H1 (cell line): ENCODE measurements at regions not wholly inside any gene's neighbourhood (a gene's known extent, or its start where the extent isn't known, plus 50 kb on each side); places are given as distances from the start of the nearest gene placed in this dataset.

ENCODE experiments used
- CTCF ChIA-PET: fragments of 300-600 bp; sonication (Branson Sonifier 250); formaldehyde crosslinking; loops from one replicate; lab custom pipeline; 2021; ENCODE audit not compliant: partially characterized antibody; lab: Charles Lee
- POLR2A ChIA-PET: fragments of 300-600 bp; sonication (Branson Sonifier 250); formaldehyde crosslinking; loops from one replicate; lab custom pipeline; 2021; ENCODE audit warnings: inconsistent platforms; ENCODE audit not compliant: partially characterized antibody; lab: Charles Lee
- DNase-seq, 2 experiments: peaks; one replicate each; pipeline versions ENCODE4 v3.0.0 to v3.0.0-alpha.2; 2010 to 2022; ENCODE audit warnings: low spot score in 2 of 2, low read depth in 1 of 2, mixed read lengths in 1 of 2
- FAIRE-seq: peaks from 2 replicates; lab custom pipeline; 2011; peaks lifted over from hg19 to GRCh38; lab: Jason Lieb, UNC
- H2AFZ ChIP-seq: 2 replicates; pipeline ENCODE4 v1.8.1; 2012; ENCODE audit warnings: low read length, inconsistent platforms
- H2AK5ac ChIP-seq: 2 replicates; pipeline ENCODE4 v1.6.1; 2013; ENCODE audit warnings: low read depth, low read length
- H2BK120ac ChIP-seq: replicated peaks from 2 replicates; pipeline ENCODE3; 2013; ENCODE audit warnings: low read depth, low read length, inconsistent platforms
- H2BK12ac ChIP-seq: 2 replicates; pipeline ENCODE4 v1.6.1; 2013; ENCODE audit warnings: low read depth, low read length
- H2BK15ac ChIP-seq: 2 replicates; pipeline ENCODE4 v1.6.1; 2013; ENCODE audit warnings: low read length
- H2BK20ac ChIP-seq: 2 replicates; pipeline ENCODE4 v1.6.1; 2013; ENCODE audit warnings: low read length
- H2BK5ac ChIP-seq: 2 replicates; pipeline ENCODE4 v1.6.1; 2013; ENCODE audit warnings: low read depth, low read length
- H3K14ac ChIP-seq: 2 replicates; pipeline ENCODE4 v1.6.1; 2013; ENCODE audit warnings: inconsistent platforms; ENCODE audit not compliant: insufficient read length
- H3K18ac ChIP-seq: 2 replicates; pipeline ENCODE4 v1.6.1; 2013; ENCODE audit warnings: low read length; ENCODE audit errors: extremely low read depth
- H3K23ac ChIP-seq: 2 replicates; pipeline ENCODE4 v1.6.1; 2013; ENCODE audit warnings: inconsistent platforms; ENCODE audit not compliant: insufficient read length
- H3K23me2 ChIP-seq: 2 replicates; pipeline ENCODE4 v1.6.1; 2013; ENCODE audit warnings: low read depth, low read length
- H3K27ac ChIP-seq: 2 replicates; pipeline ENCODE4 v1.6.1; 2011; ENCODE audit warnings: low read depth, low read length, inconsistent platforms
- H3K27me3 ChIP-seq, 4 experiments: replicated peaks in 1 of 4; 1 replicate in 1 of 4; 2 replicates in 3 of 4; pipeline versions ENCODE4 v1.6.1 to v1.8.1; 2011 to 2013; ENCODE audit warnings: low read length in 3 of 4, mild to moderate bottlenecking in 3 of 4, inconsistent platforms in 2 of 4, mixed read lengths in 2 of 4, moderate library complexity in 1 of 4; ENCODE audit not compliant: control insufficient read depth in 3 of 4, insufficient read depth in 3 of 4; ENCODE audit errors: extremely low read depth in 1 of 4
- H3K36me3 ChIP-seq, 4 experiments: 2 replicates each; pipeline versions ENCODE4 v1.6.1 to v1.8.1; 2011 to 2013; ENCODE audit warnings: mild to moderate bottlenecking in 4 of 4, low read length in 3 of 4, moderate library complexity in 2 of 4, control low read depth in 1 of 4, inconsistent platforms in 1 of 4; ENCODE audit not compliant: insufficient read depth in 4 of 4, control insufficient read depth in 2 of 4
- H3K4ac ChIP-seq: replicated peaks from 2 replicates; pipeline ENCODE3; 2013; ENCODE audit warnings: low read length, low read depth, mixed read lengths, inconsistent platforms; ENCODE audit not compliant: insufficient read length
- H3K4me1 ChIP-seq, 4 experiments: replicated peaks in 1 of 4; 1 replicate in 1 of 4; 2 replicates in 3 of 4; pipeline versions ENCODE4 v1.6.1 to v1.8.1; 2011 to 2013; ENCODE audit warnings: low read length in 3 of 4, inconsistent platforms in 2 of 4, mixed read lengths in 1 of 4; ENCODE audit not compliant: insufficient read depth in 4 of 4, control insufficient read depth in 3 of 4
- H3K4me2 ChIP-seq, 2 experiments: 2 replicates each; pipeline versions ENCODE4 v1.6.1 to v1.8.1; 2011 to 2013; ENCODE audit warnings: low read depth in 2 of 2, low read length in 2 of 2, control low read depth in 1 of 2, inconsistent platforms in 1 of 2, mild to moderate bottlenecking in 1 of 2; ENCODE audit not compliant: insufficient read depth in 1 of 2
- H3K4me3 ChIP-seq, 4 experiments: fragments of 200-600, 300-600 bp in 1 of 4; sonication (generic), shearing (Covaris generic), sonication (Bioruptor Twin) in 1 of 4; 2 replicates each; pipeline versions ENCODE4 v1.5.1 to v1.8.1; 2011 to 2016; ENCODE audit warnings: low read length in 4 of 4, low read depth in 3 of 4, control low read depth in 2 of 4, inconsistent platforms in 2 of 4, mild to moderate bottlenecking in 2 of 4, mixed read lengths in 1 of 4, moderate library complexity in 1 of 4; ENCODE audit not compliant: insufficient read depth in 2 of 4; ENCODE audit errors: extremely low read depth in 1 of 4
- H3K56ac ChIP-seq: replicated peaks from 2 replicates; pipeline ENCODE3; 2013; ENCODE audit warnings: low read depth, mild to moderate bottlenecking, mixed read lengths, low read length, inconsistent platforms; ENCODE audit not compliant: insufficient read length
- H3K79me1 ChIP-seq: 2 replicates; pipeline ENCODE4 v1.6.1; 2013; ENCODE audit warnings: low read depth, low read length, control low read depth
- H3K79me2 ChIP-seq, 2 experiments: 2 replicates each; pipeline versions ENCODE4 v1.6.1 to v1.8.1; 2012 to 2013; ENCODE audit warnings: low read length in 2 of 2, mild to moderate bottlenecking in 2 of 2, inconsistent platforms in 1 of 2; ENCODE audit not compliant: insufficient read depth in 2 of 2, control insufficient read depth in 1 of 2
- H3K9ac ChIP-seq, 4 experiments: replicated peaks in 1 of 4; 1 replicate in 1 of 4; 2 replicates in 3 of 4; pipeline versions ENCODE4 v1.6.1 to v1.8.1; 2011 to 2013; ENCODE audit warnings: low read depth in 3 of 4, low read length in 3 of 4, control low read depth in 2 of 4, mild to moderate bottlenecking in 2 of 4, moderate library complexity in 2 of 4, inconsistent platforms in 1 of 4; ENCODE audit errors: extremely low read depth in 1 of 4
- H3K9me3 ChIP-seq, 2 experiments: 2 replicates each; pipeline versions ENCODE4 v1.6.1 to v1.8.1; 2012 to 2013; ENCODE audit warnings: mild to moderate bottlenecking in 2 of 2, moderate library complexity in 2 of 2, control low read depth in 1 of 2, inconsistent platforms in 1 of 2, low read depth in 1 of 2, low read length in 1 of 2, mixed read lengths in 1 of 2; ENCODE audit not compliant: insufficient read depth in 2 of 2
- H4K20me1 ChIP-seq, 2 experiments: replicated peaks in 1 of 2; 2 replicates each; pipeline versions ENCODE3 to v1.8.1; 2011 to 2013; ENCODE audit warnings: inconsistent platforms in 2 of 2, low read length in 2 of 2, mild to moderate bottlenecking in 1 of 2; ENCODE audit not compliant: insufficient read depth in 2 of 2, control insufficient read depth in 1 of 2
- H4K5ac ChIP-seq: 2 replicates; pipeline ENCODE4 v1.6.1; 2013; ENCODE audit warnings: low read length, low read depth, mixed read lengths, inconsistent platforms; ENCODE audit not compliant: insufficient read length
- H4K8ac ChIP-seq: 2 replicates; pipeline ENCODE4 v1.8.0; 2013; ENCODE audit warnings: mild to moderate bottlenecking, moderate library complexity, low read length, inconsistent platforms; ENCODE audit not compliant: insufficient read depth; ENCODE audit errors: extremely low read depth
- H4K91ac ChIP-seq: replicated peaks from 2 replicates; pipeline ENCODE3; 2013; ENCODE audit warnings: low read length, mixed read lengths, inconsistent platforms; ENCODE audit not compliant: insufficient read length
- ASH2L ChIP-seq: fragments of 200-600, 300-600 bp; sonication (generic); IDR thresholded peaks from one replicate; pipeline ENCODE4 v1.7.1; 2017; ENCODE audit warnings: low read length
- ATF3 ChIP-seq: IDR thresholded peaks from 2 replicates; pipeline ENCODE4 v1.6.1; 2011; ENCODE audit warnings: low read depth, mild to moderate bottlenecking, low read length; ENCODE audit not compliant: insufficient read depth
- CBX8 ChIP-seq: fragments of 300-800, 300-1000 bp; sonication (generic); IDR thresholded peaks from 2 replicates; pipeline ENCODE4 v1.7.1; 2016; ENCODE audit warnings: low read depth, low read length, borderline replicate concordance
- CHD2 ChIP-seq: IDR thresholded peaks from 2 replicates; pipeline ENCODE4 v1.6.1; 2012; ENCODE audit warnings: low read length, improper control_type of control experiment
- E2F6 ChIP-seq: IDR thresholded peaks from 2 replicates; pipeline ENCODE4 v1.6.1; 2012; ENCODE audit warnings: inconsistent platforms
- GABPA ChIP-seq: IDR thresholded peaks from 2 replicates; pipeline ENCODE4 v1.6.1; 2011; ENCODE audit warnings: mild to moderate bottlenecking, low read length, moderate library complexity, borderline replicate concordance; ENCODE audit not compliant: insufficient read depth
- GTF2F1 ChIP-seq: IDR thresholded peaks from 2 replicates; pipeline ENCODE4 v1.6.1; 2012; ENCODE audit warnings: low read depth, low read length, improper control_type of control experiment, borderline replicate concordance
- KDM5A ChIP-seq: fragments of 200-600 bp; IDR thresholded peaks from 2 replicates; pipeline ENCODE4 v1.7.1; 2012; ENCODE audit warnings: mild to moderate bottlenecking, low read length, inconsistent platforms, mixed read lengths
- POLR2AphosphoS5 ChIP-seq: IDR thresholded peaks from 2 replicates; pipeline ENCODE4 v1.6.1; 2011; ENCODE audit warnings: low read depth, low read length
- POU5F1 ChIP-seq: IDR thresholded peaks from 2 replicates; pipeline ENCODE4 v1.6.1; 2011; ENCODE audit warnings: low read depth, mild to moderate bottlenecking, low read length, moderate library complexity
- RXRA ChIP-seq: IDR thresholded peaks from 2 replicates; pipeline ENCODE4 v1.6.1; 2011; ENCODE audit warnings: low read depth, mild to moderate bottlenecking, low read length, moderate library complexity; ENCODE audit not compliant: insufficient read depth
- SIX5 ChIP-seq: IDR thresholded peaks from 2 replicates; pipeline ENCODE4 v1.6.1; 2011; ENCODE audit warnings: mild to moderate bottlenecking, low read depth, low read length
- SP1 ChIP-seq: IDR thresholded peaks from 2 replicates; pipeline ENCODE4 v1.6.1; 2011; ENCODE audit warnings: low read depth, low read length
- SP2 ChIP-seq: IDR thresholded peaks from 2 replicates; pipeline ENCODE4 v1.6.1; 2012; ENCODE audit warnings: mild to moderate bottlenecking, low read length, inconsistent platforms
- YY1 ChIP-seq: IDR thresholded peaks from 2 replicates; pipeline ENCODE4 v1.6.1; 2011; ENCODE audit warnings: low read depth, mild to moderate bottlenecking, low read length
- WGBS, 2 experiments: shearing (Covaris generic) in 1 of 2; methylation state at CpG; one replicate each; pipeline versions ENCODE4 v1.1.6 to v1.1.7; 2013 to 2015; ENCODE audit warnings: low lambda C conversion rate in 2 of 2, mixed read lengths in 2 of 2, inconsistent platforms in 1 of 2, low coverage in 1 of 2, missing lambda C conversion rate in 1 of 2; ENCODE audit not compliant: insufficient replicate concordance in 2 of 2, insufficient coverage in 1 of 2, insufficient read length in 1 of 2; ENCODE audit errors: extremely low coverage in 1 of 2, missing lambda C conversion rate in 1 of 2; 5-methylcytosine and 5-hydroxymethylcytosine counted together

DNA sequence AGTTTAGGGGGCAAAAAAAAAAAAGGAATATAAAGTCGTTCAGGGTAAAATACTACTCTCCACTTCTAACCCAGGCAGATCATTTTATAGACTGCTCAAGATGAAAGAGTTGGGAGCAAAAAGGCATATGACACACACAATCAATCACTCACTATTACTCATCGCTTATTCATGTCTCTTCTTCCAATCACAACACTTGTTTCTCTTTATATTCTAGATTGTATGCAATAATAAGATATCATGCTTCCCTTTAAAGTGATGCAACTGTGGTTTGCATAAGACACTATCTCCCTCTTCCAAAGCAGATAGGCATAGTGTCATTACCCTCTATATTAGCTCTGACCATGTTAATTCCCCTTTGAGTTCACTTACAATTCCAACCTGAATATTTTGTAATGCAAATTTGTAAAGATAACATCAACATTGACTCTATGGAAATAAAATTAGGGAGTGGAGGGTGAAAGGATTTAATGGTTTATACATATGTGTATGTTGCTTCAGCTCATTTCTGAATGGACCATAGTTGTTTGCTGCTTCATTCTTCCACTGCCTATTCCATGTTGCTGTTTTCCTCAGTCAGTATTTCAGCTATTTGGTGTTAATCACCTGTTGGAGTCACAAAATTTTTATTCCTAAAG is 154.9 kb upstream of the EPHA5 start:
- H3K14ac ChIP-seq, result no peak overlapping the region
- TF ChIP-seq GABPA (no peak), GTF2F1 (no peak), KDM5A (no peak), POLR2AphosphoS5 (no peak), POU5F1 (no peak), SP1 (no peak), CHD2 (no peak), YY1 (no peak), SP2 (no peak), CBX8 (no peak), SIX5 (no peak), ATF3 (no peak), E2F6 (no peak), RXRA (no peak), ASH2L (no peak)

More for the DNA sequence above, 154.9 kb upstream of the EPHA5 start:
- Histone ChIP-seq H2BK120ac (no peak overlapping the region), H4K20me1 (no peaks in the 10 kb centered on the region), H4K5ac (no peak overlapping the region), H3K79me2 (no peaks in the 10 kb centered on the region), H4K91ac (no peak overlapping the region), H3K9me3 (no peaks in the 10 kb centered on the region), H3K79me1 (no peaks in the 10 kb centered on the region), H4K8ac (no peak overlapping the region), H3K27ac (no peak overlapping the region), H2BK15ac (no peak overlapping the region), H3K23ac (no peak overlapping the region), H3K4me2 (no peak overlapping the region), H3K18ac (no peak overlapping the region), H3K4me1 (no peaks in the 10 kb centered on the region), H2BK5ac (no peak overlapping the region), H3K23me2 (no peaks in the 10 kb centered on the region), H2AFZ (no peak overlapping the region), H3K4ac (no peak overlapping the region), H2AK5ac (no peak overlapping the region), H3K36me3 (no peaks in the 10 kb centered on the region), H3K9ac (no peak overlapping the region), H3K4me3 (no peak overlapping the region), H2BK20ac (no peak overlapping the region), H3K56ac (no peak overlapping the region), H3K27me3 (no peaks in the 10 kb centered on the region), H2BK12ac (no peak overlapping the region)
- 93 to 100% methylated on average over 1 to 2 of the region's 2 CpGs for WGBS, 2 experiments
- no peak for FAIRE-seq
- no peak for DNase-seq
- POLR2A ChIA-PET, result no interaction called here
- CTCF ChIA-PET, result no interaction called here
